Ishikawa (cell line): ENCODE measurements at regions not wholly inside any gene's neighbourhood (a gene's known extent, or its start where the extent isn't known, plus 50 kb on each side); places are given as distances from the start of the nearest gene placed in this dataset.

Source experiments
- CEBPB ChIP-seq: IDR thresholded peaks from 2 replicates; pipeline ENCODE4 v1.6.1; 2012
- CREB1 ChIP-seq: IDR thresholded peaks from 2 replicates; pipeline ENCODE4 v1.6.1; 2012; ENCODE audit warnings: low read depth
- EGR1 ChIP-seq: IDR thresholded peaks from 2 replicates; pipeline ENCODE4 v1.6.1; 2012
- EP300 ChIP-seq: IDR thresholded peaks from 2 replicates; pipeline ENCODE4 v1.6.1; 2012; ENCODE audit warnings: borderline replicate concordance
- FOXM1 ChIP-seq: IDR thresholded peaks from 2 replicates; pipeline ENCODE4 v1.6.1; 2012; ENCODE audit warnings: low read depth, borderline replicate concordance
- NFIC ChIP-seq: IDR thresholded peaks from 2 replicates; pipeline ENCODE4 v1.6.1; 2012
- RAD21 ChIP-seq: IDR thresholded peaks from 2 replicates; pipeline ENCODE4 v1.6.1; 2012; ENCODE audit warnings: low read depth
- TAF1 ChIP-seq: IDR thresholded peaks from 2 replicates; pipeline ENCODE4 v1.6.1; 2012; ENCODE audit warnings: low read depth, mild to moderate bottlenecking
- TCF12 ChIP-seq: IDR thresholded peaks from 2 replicates; pipeline ENCODE4 v1.6.1; 2012; ENCODE audit warnings: low read depth
- TEAD4 ChIP-seq: IDR thresholded peaks from 2 replicates; pipeline ENCODE4 v1.6.1; 2012
- YY1 ChIP-seq: IDR thresholded peaks from 2 replicates; pipeline ENCODE4 v1.6.1; 2012; ENCODE audit warnings: low read depth
- ZBTB7A ChIP-seq: IDR thresholded peaks from 2 replicates; pipeline ENCODE4 v1.6.1; 2012; ENCODE audit warnings: low read depth
- TF ChIP-seq, protein P1 (sequence below): IDR thresholded peaks from 2 replicates; pipeline ENCODE4 v1.6.1; 2012; ENCODE audit warnings: low read depth, mild to moderate bottlenecking
- TF ChIP-seq, protein P2 (sequence below): IDR thresholded peaks from 2 replicates; pipeline ENCODE4 v1.6.1; 2012
- TF ChIP-seq, protein P3 (sequence below): IDR thresholded peaks from 2 replicates; pipeline ENCODE4 v1.6.1; 2012

DNA sequence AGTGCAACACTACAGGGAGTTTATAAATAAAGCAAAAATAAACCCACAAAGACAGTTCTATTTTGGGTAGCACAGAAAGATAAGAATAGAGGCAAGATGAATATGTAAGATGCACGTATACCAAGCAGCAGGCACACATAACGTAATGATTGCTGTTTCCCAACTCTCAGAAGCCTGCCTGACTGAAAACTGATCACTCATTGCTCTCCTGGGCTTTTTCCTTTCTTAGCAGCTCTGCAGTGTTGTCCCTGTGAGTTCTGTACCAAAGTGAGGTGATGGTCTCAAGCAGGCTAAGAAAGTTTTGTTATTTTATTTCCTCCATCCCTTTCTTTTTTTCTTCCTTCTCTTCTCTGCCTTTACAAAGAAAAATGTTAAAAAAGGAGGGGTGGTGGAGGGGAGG is 522.0 kb upstream of the MAN1A1 start:
- no peak for TF ChIP-seq EP300
- TF ChIP-seq YY1 = no peak
- TF ChIP-seq TEAD4 = no peak
- TF ChIP-seq CEBPB = no peak
- TF ChIP-seq NFIC = no peak
- TF ChIP-seq TCF12 = no peak
- no peak for TF ChIP-seq CREB1
- TF ChIP-seq EGR1 = no peak
- TF ChIP-seq FOXM1 = no peak
- TF ChIP-seq, protein P1, sequence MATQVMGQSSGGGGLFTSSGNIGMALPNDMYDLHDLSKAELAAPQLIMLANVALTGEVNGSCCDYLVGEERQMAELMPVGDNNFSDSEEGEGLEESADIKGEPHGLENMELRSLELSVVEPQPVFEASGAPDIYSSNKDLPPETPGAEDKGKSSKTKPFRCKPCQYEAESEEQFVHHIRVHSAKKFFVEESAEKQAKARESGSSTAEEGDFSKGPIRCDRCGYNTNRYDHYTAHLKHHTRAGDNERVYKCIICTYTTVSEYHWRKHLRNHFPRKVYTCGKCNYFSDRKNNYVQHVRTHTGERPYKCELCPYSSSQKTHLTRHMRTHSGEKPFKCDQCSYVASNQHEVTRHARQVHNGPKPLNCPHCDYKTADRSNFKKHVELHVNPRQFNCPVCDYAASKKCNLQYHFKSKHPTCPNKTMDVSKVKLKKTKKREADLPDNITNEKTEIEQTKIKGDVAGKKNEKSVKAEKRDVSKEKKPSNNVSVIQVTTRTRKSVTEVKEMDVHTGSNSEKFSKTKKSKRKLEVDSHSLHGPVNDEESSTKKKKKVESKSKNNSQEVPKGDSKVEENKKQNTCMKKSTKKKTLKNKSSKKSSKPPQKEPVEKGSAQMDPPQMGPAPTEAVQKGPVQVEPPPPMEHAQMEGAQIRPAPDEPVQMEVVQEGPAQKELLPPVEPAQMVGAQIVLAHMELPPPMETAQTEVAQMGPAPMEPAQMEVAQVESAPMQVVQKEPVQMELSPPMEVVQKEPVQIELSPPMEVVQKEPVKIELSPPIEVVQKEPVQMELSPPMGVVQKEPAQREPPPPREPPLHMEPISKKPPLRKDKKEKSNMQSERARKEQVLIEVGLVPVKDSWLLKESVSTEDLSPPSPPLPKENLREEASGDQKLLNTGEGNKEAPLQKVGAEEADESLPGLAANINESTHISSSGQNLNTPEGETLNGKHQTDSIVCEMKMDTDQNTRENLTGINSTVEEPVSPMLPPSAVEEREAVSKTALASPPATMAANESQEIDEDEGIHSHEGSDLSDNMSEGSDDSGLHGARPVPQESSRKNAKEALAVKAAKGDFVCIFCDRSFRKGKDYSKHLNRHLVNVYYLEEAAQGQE = no peak
- TF ChIP-seq TAF1 = no peak
- TF ChIP-seq ZBTB7A = no peak
- TF ChIP-seq, protein P2, sequence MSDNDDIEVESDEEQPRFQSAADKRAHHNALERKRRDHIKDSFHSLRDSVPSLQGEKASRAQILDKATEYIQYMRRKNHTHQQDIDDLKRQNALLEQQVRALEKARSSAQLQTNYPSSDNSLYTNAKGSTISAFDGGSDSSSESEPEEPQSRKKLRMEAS = no peak
- no peak for TF ChIP-seq RAD21
- TF ChIP-seq, protein P3, sequence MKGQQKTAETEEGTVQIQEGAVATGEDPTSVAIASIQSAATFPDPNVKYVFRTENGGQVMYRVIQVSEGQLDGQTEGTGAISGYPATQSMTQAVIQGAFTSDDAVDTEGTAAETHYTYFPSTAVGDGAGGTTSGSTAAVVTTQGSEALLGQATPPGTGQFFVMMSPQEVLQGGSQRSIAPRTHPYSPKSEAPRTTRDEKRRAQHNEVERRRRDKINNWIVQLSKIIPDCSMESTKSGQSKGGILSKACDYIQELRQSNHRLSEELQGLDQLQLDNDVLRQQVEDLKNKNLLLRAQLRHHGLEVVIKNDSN = no peak

DNA sequence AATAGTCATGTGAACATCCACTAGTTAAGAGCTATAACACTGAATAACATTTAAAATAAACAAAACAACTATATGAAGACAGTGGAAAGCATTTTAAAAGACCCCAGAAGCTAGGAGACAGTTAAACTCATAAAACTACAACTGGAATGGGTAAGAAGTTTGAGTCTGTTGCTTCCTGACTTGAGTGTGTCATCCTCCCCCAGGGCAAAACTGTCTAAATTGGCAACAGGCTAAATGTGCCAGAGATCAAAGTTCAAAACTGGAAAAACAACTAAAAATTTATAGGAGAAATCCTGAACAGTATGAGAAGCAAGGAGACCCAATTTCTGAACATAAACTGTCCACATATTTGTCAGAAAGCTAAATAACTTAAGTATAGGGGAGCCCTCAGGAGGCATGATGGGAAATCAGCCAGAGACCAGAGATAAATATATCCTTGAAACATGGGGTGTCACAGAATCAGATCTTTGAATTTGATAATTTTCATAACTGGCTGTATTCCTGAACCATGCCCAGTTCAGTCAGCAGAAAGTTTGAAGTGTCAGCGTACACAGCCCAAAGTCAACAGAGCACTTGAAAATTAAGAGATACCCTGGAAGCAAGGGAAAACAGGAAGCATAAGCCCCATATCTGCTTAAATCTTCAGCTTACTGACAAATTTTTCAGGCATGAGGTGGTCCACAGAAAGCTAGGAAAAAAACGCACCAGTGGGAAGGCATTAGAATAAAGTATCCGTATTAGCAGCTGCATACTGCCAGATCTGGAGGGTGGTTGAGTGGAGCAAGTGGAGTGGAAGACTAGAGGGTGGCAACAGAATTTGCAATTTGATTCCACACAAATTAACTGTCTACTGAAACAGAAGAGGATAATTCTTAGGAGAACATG is 516.1 kb upstream of the MAN1A1 start:
- no peak for TF ChIP-seq TEAD4

DNA sequence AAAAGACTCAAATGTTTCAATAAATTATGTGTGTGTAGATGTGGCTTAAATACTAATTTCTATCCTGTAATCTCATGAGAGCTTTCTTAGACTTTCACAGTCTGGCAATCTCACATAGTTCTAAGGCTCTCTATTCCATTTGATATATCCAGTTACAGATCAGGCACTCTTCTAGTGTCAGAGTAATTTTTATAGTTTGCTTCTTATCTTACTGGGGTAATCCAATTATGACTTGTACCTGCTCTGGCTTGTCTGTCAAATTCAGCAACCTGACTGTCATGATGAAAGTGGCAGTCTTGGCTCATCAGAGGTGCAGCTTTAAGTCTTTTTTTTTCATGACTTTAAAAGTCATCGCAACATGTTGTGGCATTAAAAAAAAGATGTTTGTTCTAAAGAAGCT is 513.2 kb upstream of the MAN1A1 start:
- no peak for TF ChIP-seq EGR1
- no peak for TF ChIP-seq TEAD4
- TF ChIP-seq, protein P2 = no peak
- TF ChIP-seq NFIC = no peak
- no peak for TF ChIP-seq CREB1
- no peak for TF ChIP-seq RAD21
- no peak for TF ChIP-seq FOXM1
- no peak for TF ChIP-seq ZBTB7A
- TF ChIP-seq, protein P1 = no peak
- no peak for TF ChIP-seq YY1
- no peak for TF ChIP-seq TAF1
- no peak for TF ChIP-seq TCF12

DNA sequence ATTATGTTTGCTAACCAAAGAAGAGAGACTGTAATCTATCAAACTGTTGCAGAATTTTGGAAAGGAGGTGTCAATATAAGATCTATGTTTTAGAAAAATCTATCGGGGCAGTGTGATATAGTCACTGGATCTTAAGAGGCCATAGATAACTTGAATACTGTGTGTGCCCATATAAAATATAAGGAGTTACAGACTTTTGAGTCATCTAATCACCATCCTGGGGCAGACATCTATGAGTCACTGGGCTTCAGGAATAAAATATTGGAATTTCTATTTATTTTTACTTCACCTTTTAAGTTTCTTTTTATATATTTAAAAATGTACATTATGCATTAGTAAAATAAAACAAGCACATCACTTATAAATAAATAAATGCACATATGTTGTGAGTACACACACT is 509.3 kb upstream of the MAN1A1 start:
- TF ChIP-seq FOXM1 (no peak), EGR1 (no peak), CEBPB (no peak), NFIC (no peak), YY1 (no peak), TCF12 (no peak), CREB1 (no peak), RAD21 (no peak), EP300 (no peak), TAF1 (no peak), TEAD4 (no peak), ZBTB7A (no peak)
- TF ChIP-seq, protein P1 = no peak
- TF ChIP-seq, protein P2 = no peak
- TF ChIP-seq, protein P3 = no peak
